ENCODE measurements at regions not wholly inside any gene's neighbourhood (a gene's known extent, or its start where the extent isn't known, plus 50 kb on each side); places are given as distances from the start of the nearest gene placed in this dataset.

DNA sequence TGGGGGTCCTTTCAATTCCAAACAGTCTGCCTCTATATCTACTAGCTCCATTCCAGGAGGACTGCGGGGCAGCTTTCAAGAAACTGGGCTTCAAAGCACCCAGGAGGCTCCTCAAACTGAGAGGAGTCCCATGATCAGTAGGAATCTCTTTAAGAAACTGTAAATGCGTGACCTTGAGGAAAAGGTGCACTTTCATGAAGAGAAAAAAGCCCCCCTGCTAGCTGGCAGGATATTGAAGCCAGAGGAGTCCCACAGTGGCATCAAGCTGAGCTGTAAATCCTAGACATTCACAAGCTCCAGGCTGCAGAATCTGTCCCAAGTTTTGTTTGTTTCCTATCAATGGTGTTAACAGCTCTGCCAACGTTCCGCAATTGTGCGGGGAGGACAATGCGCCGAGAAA is 790.1 kb downstream of the SLC4A3 start:
- DNase-seq: no peak
- no peaks in the 10 kb centered on the region for H3K4me1 ChIP-seq (ENCODE audit: insufficient read depth, low read length)
- Mint-ChIP-seq H3K9me3 (peaks cover 2% of the 10 kb centered on the region), H3K4me3 (no peak overlapping the region), H3K4me1 (ENCODE audit: low read depth) (no peaks in the 10 kb centered on the region), H3K27ac (no peak overlapping the region), H3K36me3 (ENCODE audit: low read depth) (no peaks in the 10 kb centered on the region), H3K27me3 (no peaks in the 10 kb centered on the region)
- no peaks in the 10 kb centered on the region for H3K36me3 ChIP-seq (ENCODE audit: insufficient read depth, low read length)
- TF ChIP-seq, protein P1, sequence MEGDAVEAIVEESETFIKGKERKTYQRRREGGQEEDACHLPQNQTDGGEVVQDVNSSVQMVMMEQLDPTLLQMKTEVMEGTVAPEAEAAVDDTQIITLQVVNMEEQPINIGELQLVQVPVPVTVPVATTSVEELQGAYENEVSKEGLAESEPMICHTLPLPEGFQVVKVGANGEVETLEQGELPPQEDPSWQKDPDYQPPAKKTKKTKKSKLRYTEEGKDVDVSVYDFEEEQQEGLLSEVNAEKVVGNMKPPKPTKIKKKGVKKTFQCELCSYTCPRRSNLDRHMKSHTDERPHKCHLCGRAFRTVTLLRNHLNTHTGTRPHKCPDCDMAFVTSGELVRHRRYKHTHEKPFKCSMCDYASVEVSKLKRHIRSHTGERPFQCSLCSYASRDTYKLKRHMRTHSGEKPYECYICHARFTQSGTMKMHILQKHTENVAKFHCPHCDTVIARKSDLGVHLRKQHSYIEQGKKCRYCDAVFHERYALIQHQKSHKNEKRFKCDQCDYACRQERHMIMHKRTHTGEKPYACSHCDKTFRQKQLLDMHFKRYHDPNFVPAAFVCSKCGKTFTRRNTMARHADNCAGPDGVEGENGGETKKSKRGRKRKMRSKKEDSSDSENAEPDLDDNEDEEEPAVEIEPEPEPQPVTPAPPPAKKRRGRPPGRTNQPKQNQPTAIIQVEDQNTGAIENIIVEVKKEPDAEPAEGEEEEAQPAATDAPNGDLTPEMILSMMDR (IDR thresholded peaks at IDR 0.05): no peak
- no peak overlapping the region for H3K4me3 ChIP-seq (ENCODE audit: low read length)
- H3K27me3 ChIP-seq (ENCODE audit: control insufficient read depth in 1 of 2, insufficient read depth in 2 of 2, low read length in 2 of 2): no peaks in the 10 kb centered on the region
- no peak for ATAC-seq (ENCODE audit: poor library complexity)
- H3K9me3 ChIP-seq (ENCODE audit: control insufficient read depth in 1 of 2, insufficient read depth in 1 of 2, low read length in 2 of 2): peaks cover 0 to 4% of the 10 kb centered on the region in 2 experiments
- no peak overlapping the region for H3K27ac ChIP-seq (ENCODE audit: low read depth in 1 of 2, low read length in 2 of 2)
- ChIA-PET POLR2A (no interaction called here), CTCF (no interaction called here)
- intact Hi-C loops (cut with DNase I, micrococcal nuclease): no loop called here

DNA sequence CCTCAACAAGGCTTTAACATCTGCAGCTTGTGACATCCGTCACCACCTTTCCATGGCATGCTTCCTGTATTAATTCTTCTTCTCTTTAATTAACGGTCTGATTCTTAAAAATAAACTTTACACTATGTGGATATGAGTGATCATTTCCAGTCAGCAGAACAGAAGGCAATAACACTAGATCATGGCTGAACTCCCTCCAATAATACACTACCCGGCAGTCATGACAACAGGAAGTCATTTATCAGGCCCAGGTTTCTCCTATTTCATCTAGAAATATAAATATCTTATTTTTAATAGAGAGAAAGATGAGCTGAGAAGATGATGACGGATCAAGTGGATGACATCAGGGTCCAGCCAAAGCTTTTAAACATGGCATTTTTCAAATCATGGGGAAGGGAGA is 792.2 kb downstream of the SLC4A3 start:
- CTCF ChIA-PET: no interaction called here
- H3K27ac ChIP-seq (ENCODE audit: low read depth in 1 of 2, low read length in 2 of 2): no peak overlapping the region
- H3K27me3 ChIP-seq (ENCODE audit: control insufficient read depth in 1 of 2, insufficient read depth in 2 of 2, low read length in 2 of 2): no peaks in the 10 kb centered on the region
- no peaks in the 10 kb centered on the region for H3K36me3 ChIP-seq (ENCODE audit: insufficient read depth, low read length)
- POLR2A ChIA-PET: no interaction called here
- no peaks in the 10 kb centered on the region for H3K4me1 Mint-ChIP-seq (ENCODE audit: low read depth)
- H3K4me1 ChIP-seq (ENCODE audit: insufficient read depth, low read length): no peaks in the 10 kb centered on the region
- H3K4me3 ChIP-seq (ENCODE audit: low read length): no peak overlapping the region
- no peak overlapping the region for H3K27ac Mint-ChIP-seq
- H3K27me3 Mint-ChIP-seq: no peaks in the 10 kb centered on the region
- H3K4me3 Mint-ChIP-seq: no peak overlapping the region
- H3K9me3 ChIP-seq (ENCODE audit: control insufficient read depth in 1 of 2, insufficient read depth in 1 of 2, low read length in 2 of 2): peaks cover 0 to 4% of the 10 kb centered on the region in 2 experiments
- no peak for ATAC-seq (ENCODE audit: poor library complexity)
- TF ChIP-seq, protein P1 (IDR thresholded peaks at IDR 0.05): no peak
- intact Hi-C loops (cut with DNase I, micrococcal nuclease): no loop called here
- no peaks in the 10 kb centered on the region for H3K36me3 Mint-ChIP-seq (ENCODE audit: low read depth)
- DNase-seq: no peak
- peaks cover 2% of the 10 kb centered on the region for H3K9me3 Mint-ChIP-seq

DNA sequence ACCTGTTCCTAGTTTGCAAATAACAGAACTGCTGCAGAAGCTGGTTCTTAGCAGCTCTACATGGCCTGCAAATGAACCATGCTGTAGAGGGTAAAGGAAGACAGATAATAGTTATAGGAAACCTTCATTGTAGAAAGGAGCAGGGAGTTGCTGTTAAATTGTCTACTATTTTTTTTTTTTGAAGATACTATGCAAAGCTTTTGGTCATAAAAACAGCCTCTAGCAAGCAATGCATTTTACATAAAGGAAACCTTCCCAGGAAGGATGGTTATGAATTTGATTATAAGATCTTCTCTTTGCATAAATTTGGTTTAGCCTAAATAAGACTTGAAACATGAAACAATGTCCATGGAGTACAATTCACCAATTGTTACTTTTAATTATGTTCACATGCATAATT is 793.4 kb downstream of the SLC4A3 start:
- CTCF ChIA-PET: no interaction called here
- H3K4me1 ChIP-seq (ENCODE audit: insufficient read depth, low read length): no peaks in the 10 kb centered on the region
- POLR2A ChIA-PET: no interaction called here

More for the DNA sequence above, 793.4 kb downstream of the SLC4A3 start:
- no peak overlapping the region for H3K27ac ChIP-seq (ENCODE audit: low read depth in 1 of 2, low read length in 2 of 2)
- no peaks in the 10 kb centered on the region for H3K36me3 ChIP-seq (ENCODE audit: insufficient read depth, low read length)
- Mint-ChIP-seq H3K27me3 (no peaks in the 10 kb centered on the region), H3K4me1 (ENCODE audit: low read depth) (no peaks in the 10 kb centered on the region), H3K4me3 (no peak overlapping the region), H3K27ac (no peak overlapping the region), H3K36me3 (ENCODE audit: low read depth) (no peaks in the 10 kb centered on the region), H3K9me3 (peaks cover 2% of the 10 kb centered on the region)
- DNase-seq (no peak), ATAC-seq (ENCODE audit: poor library complexity) (no peak)
- peaks cover 0 to 4% of the 10 kb centered on the region in 2 experiments for H3K9me3 ChIP-seq (ENCODE audit: control insufficient read depth in 1 of 2, insufficient read depth in 1 of 2, low read length in 2 of 2)
- H3K27me3 ChIP-seq (ENCODE audit: control insufficient read depth in 1 of 2, insufficient read depth in 2 of 2, low read length in 2 of 2): no peaks in the 10 kb centered on the region
- intact Hi-C loops (cut with DNase I, micrococcal nuclease): no loop called here
- TF ChIP-seq, protein P1 (IDR thresholded peaks at IDR 0.05): no peak
- H3K4me3 ChIP-seq (ENCODE audit: low read length): no peak overlapping the region
